GM23248 (cell line): ENCODE measurements at regions not wholly inside any gene's neighbourhood (a gene's known extent, or its start where the extent isn't known, plus 50 kb on each side); places are given as distances from the start of the nearest gene placed in this dataset.
"Not testable (repeated sequence)": the region's sequence is repeated elsewhere in the genome, so short reads cannot be mapped to it uniquely, and the experiment has no call there.

ENCODE experiments used
- DNase-seq: peaks from one replicate; pipeline ENCODE4 v3.0.0-alpha.2; 2015
- H2AFZ ChIP-seq: fragments of 200-600 bp; sonication (generic); 2 replicates; pipeline ENCODE4 v1.6.1; 2016; ENCODE audit warnings: antibody characterized with exemption
- H3F3A ChIP-seq: fragments of 200-600 bp; sonication (generic); 2 replicates; pipeline ENCODE4 v1.6.1; 2016; ENCODE audit warnings: mild to moderate bottlenecking, antibody characterized with exemption, mixed run types; ENCODE audit not compliant: insufficient read depth
- H3K27ac ChIP-seq: fragments of 200-600 bp; sonication (generic); 2 replicates; pipeline ENCODE4 v1.5.1; 2016; ENCODE audit warnings: mild to moderate bottlenecking
- H3K27me3 ChIP-seq: fragments of 200-600 bp; sonication (generic); replicated peaks from 2 replicates; pipeline ENCODE4 v1.6.1; 2016; ENCODE audit warnings: mild to moderate bottlenecking; ENCODE audit not compliant: insufficient read depth
- H3K36me3 ChIP-seq: fragments of 200-600 bp; sonication (generic); 2 replicates; pipeline ENCODE4 v1.6.1; 2016; ENCODE audit warnings: low read depth, mild to moderate bottlenecking
- H3K4me1 ChIP-seq: fragments of 200-600 bp; sonication (generic); 2 replicates; pipeline ENCODE4 v1.6.1; 2016; ENCODE audit warnings: mild to moderate bottlenecking; ENCODE audit not compliant: insufficient read depth
- H3K4me2 ChIP-seq: fragments of 200-600 bp; sonication (generic); one replicate; pipeline ENCODE4 v1.6.1; 2016; ENCODE audit warnings: mild to moderate bottlenecking; ENCODE audit not compliant: unreplicated experiment
- H3K4me3 ChIP-seq: fragments of 200-600 bp; sonication (generic); 2 replicates; pipeline ENCODE4 v1.5.1; 2016; ENCODE audit warnings: mild to moderate bottlenecking
- H3K79me2 ChIP-seq: fragments of 200-600 bp; sonication (generic); 2 replicates; pipeline ENCODE4 v1.6.1; 2016; ENCODE audit warnings: mild to moderate bottlenecking; ENCODE audit not compliant: insufficient read depth
- H3K9ac ChIP-seq: fragments of 200-600 bp; sonication (generic); 2 replicates; pipeline ENCODE4 v1.6.1; 2016; ENCODE audit warnings: mild to moderate bottlenecking
- H3K9me2 ChIP-seq: fragments of 200-600 bp; sonication (generic); 2 replicates; pipeline ENCODE4 v1.6.1; 2016; ENCODE audit warnings: mixed run types, mild to moderate bottlenecking, moderate library complexity; ENCODE audit not compliant: insufficient read depth
- H3K9me3 ChIP-seq: fragments of 200-600 bp; sonication (generic); one replicate; pipeline ENCODE4 v1.6.1; 2017; ENCODE audit warnings: low read depth
- H4K20me1 ChIP-seq: fragments of 200-600 bp; sonication (generic); 2 replicates; pipeline ENCODE4 v1.6.0; 2016; ENCODE audit not compliant: insufficient read depth
- EZH2 ChIP-seq: fragments of 200-600 bp; sonication (generic); IDR thresholded peaks from 2 replicates; pipeline ENCODE4 v1.6.1; 2018; ENCODE audit warnings: antibody characterized with exemption, mild to moderate bottlenecking; ENCODE audit not compliant: insufficient read depth, poor library complexity, severe bottlenecking
- EZH2phosphoT487 ChIP-seq: fragments of 200-600 bp; sonication (generic); IDR thresholded peaks from 2 replicates; pipeline ENCODE4 v1.6.1; 2018; ENCODE audit warnings: antibody characterized with exemption, moderate library complexity, mild to moderate bottlenecking, low read depth; ENCODE audit not compliant: insufficient read depth
- WGBS, 2 experiments: methylation state at CpG; one replicate each; pipeline ENCODE4 v1.1.6; 2015 to 2017; ENCODE audit warnings: low lambda C conversion rate in 2 of 2, low coverage in 1 of 2; ENCODE audit errors: missing lambda C conversion rate in 2 of 2; 5-methylcytosine and 5-hydroxymethylcytosine counted together
- in situ Hi-C: fragments of 300-500 bp; cut with MboI; formaldehyde crosslinking; loops from 2 replicates; pipeline ENCODE4 v1.15.0; 2020

GRCh38 chr3:75262661-75263060 is 401.5 kb upstream of the FRG2C start:
- Histone ChIP-seq H3K27me3 (no peaks in the 10 kb centered on the region), H3K27ac (no peak overlapping the region), H2AFZ (no peak overlapping the region), H3F3A (no peaks in the 10 kb centered on the region), H4K20me1 (no peaks in the 10 kb centered on the region), H3K79me2 (no peaks in the 10 kb centered on the region), H3K36me3 (no peaks in the 10 kb centered on the region), H3K9ac (no peak overlapping the region), H3K4me3 (no peak overlapping the region), H3K9me3 (no peaks in the 10 kb centered on the region), H3K4me2 (no peak overlapping the region), H3K4me1 (no peaks in the 10 kb centered on the region), H3K9me2 (no peaks in the 10 kb centered on the region)
- TF ChIP-seq EZH2phosphoT487 (no peak), EZH2 (no peak)
- in situ Hi-C loops: no loop called here
- DNase-seq: no peak
- 95 to 100% methylated on average over 1 of the region's 1 CpG for WGBS, 2 experiments

- H3K4me3 ChIP-seq: no peak overlapping the region
- H3K9me2 ChIP-seq: no peaks in the 10 kb centered on the region
- H3K27me3 ChIP-seq: no peaks in the 10 kb centered on the region
- no peak overlapping the region for H3K4me2 ChIP-seq
- no peaks in the 10 kb centered on the region for H4K20me1 ChIP-seq
- no peak overlapping the region for H3K9ac ChIP-seq
- no peak for DNase-seq
- TF ChIP-seq EZH2phosphoT487 (no peak), EZH2 (no peak)
- 71 to 78% methylated on average over 3 of the region's 3 CpGs for WGBS, 2 experiments
- H3K27ac ChIP-seq: no peak overlapping the region
- no peaks in the 10 kb centered on the region for H3F3A ChIP-seq
- no peaks in the 10 kb centered on the region for H3K4me1 ChIP-seq
- no peaks in the 10 kb centered on the region for H3K9me3 ChIP-seq
- no peak overlapping the region for H2AFZ ChIP-seq
- H3K79me2 ChIP-seq: no peaks in the 10 kb centered on the region
- in situ Hi-C loops: no loop called here
- no peaks in the 10 kb centered on the region for H3K36me3 ChIP-seq
Observed at GRCh38 chr3:75265897-75266296, 398.2 kb upstream of the FRG2C start.

GRCh38 chr3:75268576-75268975 is 395.6 kb upstream of the FRG2C start:
- not testable (repeated sequence) for H3K9me3 ChIP-seq
- WGBS, 2 experiments: 72 to 83% methylated on average over 2 of the region's 2 CpGs

GRCh38 chr3:75272237-75272636 is 391.9 kb upstream of the FRG2C start:
- H2AFZ ChIP-seq, H3K4me2 ChIP-seq, DNase-seq, H3K9ac ChIP-seq, H3K27ac ChIP-seq, H3K9me2 ChIP-seq, H4K20me1 ChIP-seq, H3K79me2 ChIP-seq, H3K4me1 ChIP-seq, H3K9me3 ChIP-seq, H3K27me3 ChIP-seq, H3F3A ChIP-seq, in situ Hi-C loops, H3K36me3 ChIP-seq, H3K4me3 ChIP-seq: not testable (repeated sequence)
- WGBS, 2 experiments: 51 to 52% methylated on average over 4 of the region's 4 CpGs

More at GRCh38 chr3:75268576-75268975, 395.6 kb upstream of the FRG2C start:
- H3K27ac ChIP-seq, H3K4me3 ChIP-seq, H3K36me3 ChIP-seq, H4K20me1 ChIP-seq, H3K9me2 ChIP-seq, H3K79me2 ChIP-seq, H3K4me1 ChIP-seq, H2AFZ ChIP-seq, H3F3A ChIP-seq, H3K4me2 ChIP-seq, DNase-seq, H3K9ac ChIP-seq, H3K27me3 ChIP-seq, in situ Hi-C loops: not testable (repeated sequence)

- Histone ChIP-seq H3K9me2 (no peaks in the 10 kb centered on the region), H3K9me3 (no peaks in the 10 kb centered on the region), H3K27ac (no peak overlapping the region), H3K36me3 (no peaks in the 10 kb centered on the region), H3F3A (no peaks in the 10 kb centered on the region; the same call in 1 of the 2 replicates), H3K4me1 (peaks cover 4% of the 10 kb centered on the region; the same call in 1 of the 2 replicates), H3K4me3 (no peak overlapping the region), H3K27me3 (no peaks in the 10 kb centered on the region), H4K20me1 (no peaks in the 10 kb centered on the region), H3K4me2 (no peak overlapping the region), H2AFZ (no peak overlapping the region), H3K79me2 (no peaks in the 10 kb centered on the region), H3K9ac (no peak overlapping the region)
- peak; percentile 80 for DNase-seq
- no peak for TF ChIP-seq EZH2phosphoT487
- TF ChIP-seq EZH2: no peak
- in situ Hi-C loops: no loop called here
- 0 to 3% methylated on average over 2 of the region's 2 CpGs for WGBS, 2 experiments
Observed at GRCh38 chr3:75272691-75273090, 391.4 kb upstream of the FRG2C start.

GRCh38 chr3:75285531-75286148 is 378.5 kb upstream of the FRG2C start:
- not testable (repeated sequence) for H3K36me3 ChIP-seq, H4K20me1 ChIP-seq, H3K27me3 ChIP-seq, H3K4me3 ChIP-seq, H3K9me3 ChIP-seq, H2AFZ ChIP-seq, H3K9ac ChIP-seq, H3K9me2 ChIP-seq, H3K79me2 ChIP-seq
- WGBS, 2 experiments: 0 to 3% methylated on average over 3 of the region's 3 CpGs
- Histone ChIP-seq H3F3A (peaks cover 16% of the 10 kb centered on the region), H3K4me2 (peak overlapping the region; percentile 56), H3K4me1 (peaks cover 12% of the 10 kb centered on the region), H3K27ac (peak overlapping the region; percentile 38)
- peak; percentile 87 for DNase-seq
- in situ Hi-C loops: loop anchor here (25.0 kb wide), 1 partner anchor 302 kb away; no protein-coding TSS in a partner anchor

GRCh38 chr3:75288972-75289574 is 375.1 kb upstream of the FRG2C start:
- H3K27me3 ChIP-seq, H3K36me3 ChIP-seq, H3K79me2 ChIP-seq, H4K20me1 ChIP-seq, H3K4me3 ChIP-seq, H3K9me3 ChIP-seq, H3K4me2 ChIP-seq, H3K9me2 ChIP-seq, DNase-seq, H2AFZ ChIP-seq, H3K27ac ChIP-seq, H3K9ac ChIP-seq: not testable (repeated sequence)
- Histone ChIP-seq H3K4me1 (peaks cover 12% of the 10 kb centered on the region), H3F3A (peaks cover 16% of the 10 kb centered on the region)
- 94 to 97% methylated on average over 16 to 38 of the region's 40 CpGs for WGBS, 2 experiments
- in situ Hi-C loops: loop anchor here (25.0 kb wide), 1 partner anchor 298 kb away; no protein-coding TSS in a partner anchor
